ENCODE measurements at regions not wholly inside any gene's neighbourhood (a gene's known extent, or its start where the extent isn't known, plus 50 kb on each side); places are given as distances from the start of the nearest gene placed in this dataset.

DNA sequence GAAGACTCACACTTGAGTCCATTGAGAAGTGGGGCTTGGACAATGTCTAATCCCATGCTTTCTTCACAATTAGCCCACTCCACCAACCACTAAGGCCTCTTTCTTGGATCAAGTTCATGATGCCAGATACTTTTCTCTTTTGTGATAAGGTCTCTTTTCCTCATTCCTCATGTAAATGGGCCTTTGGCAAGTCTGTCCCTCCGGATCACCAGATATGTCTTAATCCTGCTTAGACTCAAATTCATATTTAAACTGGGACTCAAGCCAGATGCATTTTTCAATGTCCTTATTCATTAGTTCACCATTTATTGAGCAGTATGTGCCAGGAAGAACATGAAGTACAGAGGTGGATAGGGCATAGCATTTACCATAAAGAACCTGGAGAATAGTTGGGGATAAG, 671.1 kb downstream of the TBL1XR1 start:
- no peak for DNase-seq

DNA sequence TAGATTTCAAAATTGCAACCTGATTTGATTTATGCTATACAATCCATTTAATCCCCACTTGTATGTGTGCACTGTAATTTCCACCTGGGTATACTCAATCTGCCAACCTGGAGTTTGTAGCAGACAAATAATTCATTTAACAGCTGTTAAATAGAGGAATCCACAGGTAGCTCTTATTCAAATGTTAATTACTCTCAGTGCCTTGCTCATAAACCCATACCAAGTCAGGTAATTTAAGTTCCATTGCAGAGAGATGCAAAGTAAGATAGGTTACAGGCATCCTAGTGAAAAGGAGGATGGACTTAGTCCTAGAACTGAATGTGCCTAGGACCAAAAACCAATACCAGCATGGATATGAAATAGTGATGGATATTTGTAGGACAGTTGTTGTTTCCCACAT, 674.2 kb downstream of the TBL1XR1 start:
- DNase-seq: no peak

DNA sequence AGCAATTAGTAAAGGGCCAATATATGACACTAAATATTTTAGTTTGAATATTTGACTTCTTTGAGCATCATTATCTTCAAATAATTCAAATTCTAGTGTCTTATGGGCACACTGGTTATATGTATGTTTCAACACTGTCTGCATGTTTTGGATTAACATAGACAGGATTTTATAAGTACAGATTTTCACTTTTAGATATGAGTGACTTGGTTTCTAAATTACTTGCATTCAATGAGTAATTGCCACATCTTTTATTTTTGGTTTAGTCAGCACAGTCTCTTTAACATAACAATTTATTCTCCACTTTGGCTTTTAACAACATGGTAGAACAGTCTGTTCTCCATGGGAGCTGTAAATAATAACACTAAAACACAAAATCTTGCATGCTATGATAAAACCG, 674.8 kb downstream of the TBL1XR1 start:
- DNase-seq: no peak

DNA sequence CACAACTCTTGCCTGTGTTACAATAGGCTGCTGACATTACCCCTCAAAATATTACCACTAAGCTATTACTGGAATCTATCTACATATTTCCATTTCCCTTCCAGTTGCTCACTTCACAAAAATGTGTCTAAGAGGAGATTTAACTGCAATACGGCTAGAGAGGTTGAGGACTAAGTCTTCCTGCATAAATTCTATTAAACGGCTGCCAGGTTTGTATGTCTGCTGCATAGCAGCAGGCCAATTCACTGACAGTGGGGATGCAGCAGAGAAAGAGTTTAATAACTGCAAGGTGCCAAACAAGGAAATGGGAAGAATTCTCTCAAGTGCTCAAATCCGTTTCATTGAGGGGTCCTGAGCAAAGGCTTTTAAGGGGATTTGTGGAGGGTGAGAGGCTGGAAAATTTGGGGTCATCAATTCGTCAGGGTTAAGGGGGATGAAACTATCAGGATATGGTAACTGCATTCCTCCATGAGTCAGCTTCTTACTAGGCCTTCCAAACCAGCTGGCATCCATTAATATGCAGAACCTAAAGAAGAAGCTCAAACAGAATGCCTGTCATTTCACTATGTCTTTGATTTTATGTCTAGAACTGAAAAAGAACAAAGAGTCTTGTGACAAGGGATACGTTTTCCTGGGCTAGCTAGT, 675.6 kb downstream of the TBL1XR1 start:
- no peak for DNase-seq

DNA sequence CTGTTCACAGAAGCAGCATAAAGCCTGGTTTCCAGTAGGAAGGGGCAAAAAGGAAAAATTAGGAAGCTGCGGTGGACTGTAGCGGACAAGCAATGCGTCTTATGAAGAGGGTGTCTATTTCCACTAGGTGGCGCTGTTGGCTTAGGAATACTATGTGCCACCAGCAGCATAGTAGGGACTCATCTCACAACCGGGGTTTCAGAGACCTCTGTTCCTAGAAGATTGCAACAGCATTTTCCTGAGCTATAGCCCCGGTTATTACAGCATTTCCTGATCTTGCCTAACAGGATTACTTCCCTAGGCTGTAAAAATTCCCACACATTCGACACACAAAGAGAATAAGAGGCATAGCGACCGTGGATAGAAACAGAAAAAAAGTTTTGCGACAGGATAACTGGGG, 683.0 kb downstream of the TBL1XR1 start:
- no peak for DNase-seq

DNA sequence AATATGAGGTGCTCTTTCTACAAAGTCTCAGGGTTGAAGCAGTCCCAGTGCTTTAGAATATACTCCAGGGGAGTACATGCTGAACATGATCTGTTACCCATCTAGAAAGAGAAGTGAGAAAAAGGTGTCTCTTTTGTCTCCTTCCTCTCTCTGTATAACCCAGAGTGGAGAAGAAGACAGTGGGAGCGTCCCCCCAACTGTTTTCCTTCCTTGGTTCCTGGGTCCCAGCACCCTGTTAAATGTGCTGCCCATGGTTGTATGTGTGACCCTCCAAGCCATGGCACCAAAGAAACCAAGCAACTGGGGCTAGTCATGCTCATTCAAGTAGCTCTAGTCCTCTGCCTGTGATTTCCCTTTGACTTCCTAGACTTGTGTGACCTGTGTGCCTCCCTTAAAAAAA, 683.7 kb downstream of the TBL1XR1 start:
- peak; percentile 2 for DNase-seq

DNA sequence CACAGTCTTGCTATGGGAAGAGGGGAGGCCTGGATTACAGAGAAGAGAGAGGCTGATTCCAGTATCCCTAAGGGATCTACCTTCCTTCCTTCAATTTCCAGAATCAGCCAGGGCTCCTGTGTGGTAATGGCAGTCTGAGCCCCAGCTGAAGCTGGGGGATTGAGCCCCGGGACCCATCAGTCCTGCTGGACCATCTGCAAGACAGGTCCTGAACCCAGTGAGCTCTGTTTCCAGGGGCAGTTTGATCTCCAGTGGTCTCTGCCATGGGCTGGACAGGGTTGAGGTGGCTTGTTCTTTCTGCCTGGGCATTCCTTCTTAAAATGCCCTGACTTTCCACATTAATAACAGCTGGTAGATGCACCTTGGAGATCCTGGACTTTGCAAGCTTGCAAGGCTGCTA, 685.2 kb downstream of the TBL1XR1 start:
- no peak for DNase-seq

DNA sequence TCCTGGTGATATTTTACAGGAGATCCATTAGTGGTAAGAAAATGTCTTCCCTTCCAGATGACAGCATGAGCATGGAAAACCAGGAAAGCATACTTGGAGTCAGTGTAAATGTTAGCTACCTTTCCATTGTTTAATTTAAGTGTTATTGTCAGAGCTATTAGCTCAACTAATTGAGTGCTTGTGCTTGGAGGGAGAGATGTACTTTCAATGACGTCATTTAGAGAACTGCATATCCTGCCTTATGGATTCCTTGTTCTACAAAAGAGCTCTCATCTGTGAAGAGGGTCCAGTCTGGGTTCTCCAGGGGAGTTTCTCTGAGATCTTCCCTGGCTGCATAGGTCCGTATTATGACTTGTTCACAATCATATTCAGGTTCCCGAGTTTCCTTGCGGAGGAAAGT, 687.2 kb downstream of the TBL1XR1 start:
- DNase-seq: no peak

DNA sequence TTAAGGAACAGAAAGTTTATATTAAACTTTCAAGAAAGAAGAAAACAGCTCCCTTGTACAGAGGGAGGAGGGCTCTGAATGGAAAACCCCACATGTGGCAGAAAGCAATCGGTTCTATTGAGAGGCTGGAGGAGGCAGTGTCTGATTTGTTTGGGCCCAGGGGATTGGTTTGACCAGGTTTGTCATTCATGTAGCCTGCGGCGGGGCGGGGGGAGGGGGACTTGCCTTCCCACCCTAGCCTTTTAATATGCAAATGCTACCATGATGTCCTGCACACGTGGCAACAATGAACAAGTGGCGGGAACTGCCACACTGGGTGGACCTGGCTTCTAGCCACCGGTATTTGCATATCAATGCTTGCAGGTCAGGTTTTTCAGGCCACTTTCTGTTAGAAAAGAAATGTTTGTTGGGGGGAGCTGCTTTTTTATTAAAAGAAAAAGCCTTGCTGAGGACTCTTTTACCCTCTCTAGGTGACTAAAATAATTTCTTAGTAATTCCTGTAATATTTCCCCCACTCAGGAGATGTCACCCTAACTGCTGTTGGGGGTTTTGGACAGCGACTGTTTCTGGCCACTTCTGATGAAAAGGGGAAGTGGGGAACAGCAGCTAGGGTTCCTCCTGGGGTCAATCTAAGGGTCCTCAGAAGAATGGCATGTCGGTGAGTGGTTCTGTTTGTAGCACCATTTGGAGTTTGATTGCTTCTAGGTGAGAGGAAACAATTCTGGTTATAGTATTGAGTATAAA, 691.2 kb downstream of the TBL1XR1 start:
- no peak for DNase-seq

DNA sequence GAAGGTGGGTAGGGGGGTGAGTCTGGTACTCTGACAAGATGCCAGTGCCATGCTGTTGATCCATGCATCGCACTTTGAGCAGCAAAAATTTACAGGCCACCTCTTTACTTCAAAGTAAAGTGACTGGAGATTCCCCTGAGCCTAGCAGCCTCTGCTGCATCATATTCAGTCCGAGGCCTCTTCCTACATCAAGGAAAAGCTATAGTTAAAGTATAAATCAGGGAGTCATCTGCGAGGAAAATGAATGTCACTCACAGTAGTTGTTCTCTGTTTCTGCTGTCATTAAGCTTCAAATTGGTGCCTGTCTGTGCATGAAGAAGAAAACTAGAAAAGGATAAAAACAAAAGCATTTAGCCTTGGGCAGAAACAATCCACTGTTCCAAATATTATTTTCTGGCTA, 706.2 kb downstream of the TBL1XR1 start:
- no peak for DNase-seq

DNA sequence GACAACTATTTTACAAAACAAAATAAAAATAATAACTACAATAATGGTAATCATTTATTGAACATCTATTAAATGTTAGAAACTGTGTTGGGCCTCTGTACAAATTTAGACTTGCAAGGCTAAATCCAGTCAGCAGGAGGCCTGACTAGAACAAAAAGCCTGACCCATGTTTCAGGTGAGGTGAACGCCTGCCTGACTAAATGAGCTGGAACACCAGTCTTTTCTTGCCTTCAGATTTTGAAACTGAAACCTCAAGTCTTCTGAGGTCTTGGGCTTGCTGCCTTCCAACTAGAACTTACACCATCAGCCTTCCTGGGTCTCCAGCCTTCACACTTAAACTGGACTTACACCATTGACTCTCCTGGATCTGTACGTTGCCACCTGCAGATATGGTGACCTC, 706.9 kb downstream of the TBL1XR1 start:
- no peak for DNase-seq

DNA sequence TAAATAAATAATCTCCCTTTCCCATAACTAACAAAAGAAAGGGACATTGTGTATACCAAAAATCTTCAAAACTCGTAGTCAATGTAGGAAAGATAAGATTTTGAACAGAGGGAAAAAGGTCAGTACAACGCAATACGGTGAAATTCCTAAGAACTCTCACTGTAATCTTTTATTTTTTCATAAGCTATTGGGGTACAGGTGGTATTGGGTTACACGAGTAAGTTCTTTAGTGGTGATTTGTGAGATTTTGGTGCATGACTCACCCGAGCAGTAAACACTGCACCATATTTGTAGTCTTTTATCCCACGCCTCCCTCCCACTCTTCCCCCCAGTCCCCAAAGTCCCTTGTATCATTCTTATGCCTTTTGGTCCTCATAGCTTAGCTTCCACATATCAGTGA, 718.0 kb downstream of the TBL1XR1 start:
- no peak for DNase-seq

DNA sequence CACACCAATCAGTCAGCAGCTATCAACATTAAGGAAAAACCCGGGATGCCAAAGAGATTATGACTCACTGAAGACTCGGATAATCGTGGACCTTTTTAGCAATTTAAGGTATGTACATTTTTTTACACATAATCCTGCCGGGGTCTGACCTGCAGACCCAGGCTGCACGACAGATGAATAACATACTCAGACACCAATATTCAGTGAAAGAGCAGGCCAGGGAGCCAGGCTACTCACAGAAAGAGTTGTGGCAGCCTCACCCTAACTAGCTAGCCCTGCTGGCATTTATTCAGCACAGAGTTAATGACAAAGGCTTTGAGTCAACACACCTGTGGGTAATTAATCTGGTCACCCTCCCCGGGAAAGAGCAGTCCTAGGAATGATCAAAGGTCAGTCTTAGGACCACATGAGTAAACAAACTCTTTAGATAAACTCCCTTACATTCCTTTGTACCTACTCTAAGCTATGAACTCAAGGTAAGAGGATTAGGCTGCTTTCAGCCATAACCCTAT, 727.5 kb downstream of the TBL1XR1 start:
- DNase-seq: no peak

DNA sequence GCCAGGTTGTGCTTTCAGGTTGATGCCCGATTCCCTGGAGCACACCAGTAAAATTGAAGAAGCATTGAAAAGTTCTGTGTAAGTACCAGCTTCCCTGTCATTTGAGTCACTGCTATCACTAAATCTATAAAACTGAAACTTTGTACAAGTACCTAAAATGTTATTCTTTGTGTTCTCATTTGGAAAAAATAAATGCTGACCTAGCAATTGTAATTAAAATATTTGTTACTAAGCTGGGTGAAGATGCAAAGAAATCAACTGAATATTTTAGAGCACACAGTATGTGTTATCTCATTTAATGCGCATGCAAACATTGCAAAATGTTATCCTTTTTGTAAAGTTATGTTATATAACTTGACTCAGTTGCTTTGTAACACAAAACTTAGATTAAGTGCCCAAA, 733.7 kb downstream of the TBL1XR1 start:
- DNase-seq: no peak

DNA sequence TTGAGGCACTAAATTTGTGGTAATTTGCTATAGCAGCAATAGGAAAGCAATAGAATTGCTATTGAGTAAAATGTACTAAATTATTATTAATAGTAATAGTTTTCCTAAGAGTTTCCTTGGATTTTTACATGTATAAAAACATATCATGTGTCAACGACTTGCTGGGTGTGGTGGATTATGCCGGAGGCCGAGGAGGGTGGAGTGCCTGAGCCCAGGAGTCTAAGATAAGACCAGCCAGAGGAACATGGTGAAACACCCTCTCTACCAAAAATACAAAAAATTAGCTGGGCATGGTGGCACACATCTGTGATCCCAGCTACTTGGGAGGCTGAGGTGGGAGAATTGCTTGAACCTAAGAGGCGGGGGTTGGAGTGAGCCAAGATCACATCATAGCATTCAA, 749.9 kb downstream of the TBL1XR1 start:
- DNase-seq: no peak

DNA sequence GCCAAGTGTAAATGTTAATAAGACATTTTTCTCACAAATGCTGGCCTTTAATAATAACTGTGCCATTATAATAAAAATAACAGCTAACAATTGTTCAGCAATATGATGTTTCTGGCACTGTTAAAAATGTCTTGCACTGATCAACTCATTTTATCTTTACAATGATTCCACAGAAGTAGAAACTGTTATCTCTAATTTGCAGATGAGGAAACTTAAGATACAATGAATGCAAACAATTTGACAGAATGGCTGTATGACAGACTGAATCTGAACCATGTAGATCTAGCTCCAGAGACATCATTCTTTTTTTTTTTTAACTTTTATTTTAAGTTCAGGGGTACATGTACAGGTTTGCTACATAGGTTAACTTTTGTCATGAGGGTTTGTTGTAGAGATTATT, 755.0 kb downstream of the TBL1XR1 start:
- DNase-seq: no peak

DNA sequence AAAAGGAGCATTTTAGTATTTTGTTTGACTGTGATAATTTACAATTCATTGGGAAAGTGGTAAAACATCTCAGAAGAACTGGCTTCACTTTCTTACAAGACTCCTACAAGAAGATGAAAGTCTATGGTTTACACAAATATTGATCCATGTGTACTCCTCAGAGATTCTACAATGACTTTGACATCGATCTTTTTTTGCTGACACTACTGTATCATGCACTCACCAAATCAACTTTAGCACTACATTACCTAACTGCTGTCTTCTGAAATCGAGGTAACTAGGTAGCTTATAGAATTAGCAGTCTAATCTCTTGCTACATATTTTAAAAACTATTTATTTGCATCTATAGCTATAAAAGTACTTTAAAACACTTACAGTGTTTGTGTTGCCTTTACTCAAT, 757.6 kb downstream of the TBL1XR1 start:
- DNase-seq: no peak

DNA sequence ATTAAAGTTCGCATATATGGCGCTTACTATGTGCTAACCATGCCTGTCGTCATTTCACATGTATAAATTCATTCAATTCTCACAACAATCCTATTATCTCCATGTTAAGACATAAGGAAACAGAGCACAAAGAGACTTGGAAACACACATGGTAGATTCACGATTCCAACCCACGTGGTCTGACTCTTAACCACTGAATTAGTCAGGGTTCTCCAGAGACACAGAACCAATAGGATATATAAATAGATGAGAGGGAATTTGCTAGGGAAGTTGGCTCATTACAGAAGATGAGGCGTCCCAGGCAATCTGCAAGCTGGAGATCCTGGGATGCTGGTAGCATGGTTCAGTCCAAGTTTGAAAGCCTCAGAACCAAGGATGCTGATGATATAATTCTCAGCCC, 765.3 kb downstream of the TBL1XR1 start:
- no peak for DNase-seq

DNA sequence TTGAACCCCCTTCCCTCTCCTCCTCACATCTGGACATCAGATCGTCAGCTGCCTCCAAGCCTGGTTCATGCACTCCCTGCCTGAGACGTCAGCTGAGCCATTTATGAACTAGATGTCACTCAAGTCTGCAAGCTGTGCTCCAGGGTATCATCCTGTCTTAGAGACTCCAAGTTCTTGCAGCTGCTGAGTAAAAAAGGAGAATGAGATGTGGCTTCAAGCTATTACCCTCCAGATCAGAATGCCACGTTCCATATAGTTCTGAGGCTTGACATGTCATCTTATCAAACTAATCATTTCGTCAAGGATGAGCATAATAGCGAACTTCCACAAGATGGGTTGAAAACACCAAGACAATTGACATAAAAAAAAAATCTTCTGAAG, 766.3 kb downstream of the TBL1XR1 start:
- DNase-seq: no peak

DNA sequence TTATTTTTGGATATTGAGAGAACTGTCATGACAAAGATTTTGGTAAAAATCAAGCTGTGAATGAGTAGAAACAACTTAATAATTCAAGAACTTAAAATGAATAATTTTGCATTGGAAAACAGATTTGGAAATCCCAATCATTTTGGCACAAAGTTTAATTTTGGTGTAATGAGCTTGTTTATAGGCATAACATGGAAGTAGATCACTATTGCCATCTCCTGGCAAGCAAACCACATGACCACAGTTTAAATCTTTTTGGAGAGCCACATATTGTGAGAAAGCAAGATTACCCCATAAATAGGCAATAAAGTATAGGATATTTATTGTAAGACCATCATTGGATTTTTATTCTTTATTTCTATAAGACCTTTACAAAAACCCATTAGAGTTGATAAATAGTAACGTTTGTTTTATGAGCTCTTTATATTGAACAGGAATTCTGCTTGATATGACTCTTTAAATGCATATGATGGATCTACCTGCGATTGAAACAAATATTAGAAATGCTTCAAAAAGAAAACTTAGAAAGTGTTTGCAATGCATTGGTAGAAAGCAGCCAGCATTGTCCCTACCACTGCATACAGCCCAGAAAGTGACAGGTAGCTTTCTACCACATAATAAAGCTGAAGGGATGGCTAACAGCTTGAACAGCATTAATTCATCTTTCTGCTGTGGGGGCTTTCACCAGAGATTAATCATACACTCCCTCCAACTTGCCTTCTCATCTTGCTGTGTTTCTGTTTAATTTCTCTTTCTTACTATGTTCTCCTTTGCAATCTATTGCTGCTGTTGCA, 766.8 kb downstream of the TBL1XR1 start:
- DNase-seq: peak; percentile 48

DNA sequence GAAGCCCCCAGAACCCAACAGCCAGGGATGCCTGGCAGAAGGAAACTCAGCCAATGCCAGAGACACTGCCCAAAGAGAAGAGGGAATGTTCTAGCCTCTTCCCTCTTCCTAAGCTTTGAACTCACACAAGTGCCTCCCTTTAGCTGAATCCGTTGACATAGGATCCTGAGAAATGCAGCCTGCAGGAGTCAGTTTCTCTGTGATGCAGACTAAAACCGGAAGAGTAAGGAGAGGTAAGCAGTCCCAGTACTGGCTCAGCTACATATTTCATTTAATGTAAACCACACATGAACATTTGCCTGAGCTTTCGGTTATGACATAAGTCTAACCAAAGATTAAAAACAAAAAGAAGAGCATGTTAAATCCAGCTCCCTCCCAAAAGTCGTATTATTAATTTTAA, 768.7 kb downstream of the TBL1XR1 start:
- DNase-seq: no peak

DNA sequence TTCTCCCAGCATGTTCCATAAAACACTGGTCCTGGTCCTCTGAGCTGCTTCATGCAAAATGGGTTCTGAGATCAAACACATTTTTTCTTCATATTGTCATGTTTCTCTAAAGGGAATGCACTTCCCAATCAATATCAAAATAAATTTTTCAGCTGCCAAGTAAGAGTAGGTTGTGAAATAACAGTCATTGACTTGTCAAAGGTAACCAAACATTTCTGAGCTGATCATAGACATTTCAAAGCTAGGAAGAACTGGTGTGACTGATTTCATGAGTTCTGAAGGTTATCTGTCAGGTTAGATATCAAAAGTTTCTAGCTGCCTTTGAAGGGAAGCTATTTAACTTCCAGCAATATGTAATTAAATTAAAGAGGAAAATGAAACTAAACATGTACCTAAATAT, 770.9 kb downstream of the TBL1XR1 start:
- no peak for DNase-seq

DNA sequence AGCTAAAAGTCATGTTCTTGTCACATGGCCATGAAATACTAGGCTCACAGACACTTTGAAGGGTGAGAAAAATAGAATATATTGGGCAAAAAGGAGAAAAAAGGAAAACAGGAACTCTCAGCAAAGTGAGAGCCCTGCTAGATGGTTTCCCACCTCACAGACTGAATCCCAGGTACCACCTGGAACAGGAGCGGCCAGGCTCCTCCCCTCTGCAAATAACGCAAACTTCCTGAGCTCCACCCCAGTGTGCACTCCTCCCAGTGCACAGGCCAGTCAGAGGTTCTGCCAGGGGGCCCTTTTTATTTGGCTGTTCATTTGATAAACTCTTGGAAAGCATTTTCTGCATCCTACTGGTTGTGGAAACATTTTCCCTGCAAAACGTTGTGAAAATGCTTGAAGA, 780.4 kb downstream of the TBL1XR1 start:
- DNase-seq: no peak
